ENCODE measurements at regions not wholly inside any gene's neighbourhood (a gene's known extent, or its start where the extent isn't known, plus 50 kb on each side); places are given as distances from the start of the nearest gene placed in this dataset.

- TF ChIP-seq EZH2phosphoT487 (IDR thresholded peaks at IDR 0.05; ENCODE audit: insufficient read depth, low read depth) = no peak
- TF ChIP-seq EZH2 (IDR thresholded peaks at IDR 0.05; ENCODE audit: insufficient read depth, poor library complexity, severe bottlenecking) = no peak
These were observed 366.2 kb upstream of the ID2 start for GRCh38 chr2:8315531-8316165.

All from GM23248 (cell line).